Fibroblast of peridontal ligament (primary cell): ENCODE measurements at regions not wholly inside any gene's neighbourhood (a gene's known extent, or its start where the extent isn't known, plus 50 kb on each side); places are given as distances from the start of the nearest gene placed in this dataset.
A peak's percentile ranks its signal among the peaks of the same experiment; 100 is the strongest.

Experiments used
- DNase-seq: peaks from one replicate; pipeline ENCODE4 v3.0.0-alpha.2; 2010; ENCODE audit errors: extremely low read depth

DNA sequence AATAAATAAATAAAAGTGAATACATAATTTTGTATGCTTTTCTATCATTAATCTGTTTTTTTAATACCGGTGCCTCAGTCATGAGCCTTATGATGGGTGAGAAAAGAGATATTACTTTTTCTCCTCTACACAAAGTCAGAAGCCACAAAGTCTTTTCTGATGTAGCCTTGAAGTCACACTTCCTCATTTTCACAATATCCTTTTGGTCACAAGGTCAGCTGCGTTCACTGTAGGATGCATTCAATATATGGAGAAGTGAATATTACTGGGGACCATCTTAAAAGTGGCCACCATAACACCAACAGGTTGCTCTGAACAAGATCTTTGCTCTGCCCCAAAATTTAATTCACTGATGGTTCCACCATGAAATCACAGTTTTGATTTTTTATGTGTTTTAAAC is 83.3 kb upstream of the TNR start:
- no peak for DNase-seq

DNA sequence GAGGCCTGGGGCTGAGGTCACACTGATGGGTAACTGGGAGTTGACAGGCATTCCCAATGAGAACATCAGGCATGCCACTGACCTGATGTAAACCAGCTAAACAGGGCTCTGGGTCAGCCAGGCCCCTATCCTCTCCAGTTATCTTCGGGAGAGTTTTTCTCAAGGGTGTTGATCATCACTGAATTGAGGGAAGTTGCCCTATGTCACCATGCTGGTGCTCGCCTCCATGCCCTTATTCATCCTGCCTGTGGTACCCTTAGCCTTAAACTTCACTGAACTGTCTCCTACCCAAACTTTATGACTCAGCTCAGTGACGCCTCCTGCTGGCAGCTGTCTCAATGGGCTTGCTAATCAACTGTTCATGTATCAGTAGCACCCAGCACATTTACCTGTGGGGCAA is 80.7 kb upstream of the TNR start:
- DNase-seq = no peak

DNA sequence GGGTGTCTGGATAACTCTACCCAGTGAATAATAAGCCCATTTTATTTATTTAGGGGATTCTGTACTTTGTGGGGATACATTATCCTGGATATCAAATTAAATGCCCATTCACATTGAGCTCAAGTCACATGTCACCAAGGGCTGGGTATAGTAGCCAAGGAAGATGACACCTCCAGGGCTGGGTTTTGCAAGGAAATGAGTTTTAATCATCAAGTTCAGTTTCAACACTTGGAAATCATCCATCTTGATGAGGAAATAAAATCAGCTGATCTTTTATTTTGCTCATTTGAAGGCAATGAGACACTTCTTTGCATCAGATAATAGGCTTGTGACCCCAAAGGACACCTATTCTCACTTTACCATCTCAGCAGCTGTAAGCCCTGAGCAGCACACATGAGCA is 80.0 kb upstream of the TNR start:
- no peak for DNase-seq

DNA sequence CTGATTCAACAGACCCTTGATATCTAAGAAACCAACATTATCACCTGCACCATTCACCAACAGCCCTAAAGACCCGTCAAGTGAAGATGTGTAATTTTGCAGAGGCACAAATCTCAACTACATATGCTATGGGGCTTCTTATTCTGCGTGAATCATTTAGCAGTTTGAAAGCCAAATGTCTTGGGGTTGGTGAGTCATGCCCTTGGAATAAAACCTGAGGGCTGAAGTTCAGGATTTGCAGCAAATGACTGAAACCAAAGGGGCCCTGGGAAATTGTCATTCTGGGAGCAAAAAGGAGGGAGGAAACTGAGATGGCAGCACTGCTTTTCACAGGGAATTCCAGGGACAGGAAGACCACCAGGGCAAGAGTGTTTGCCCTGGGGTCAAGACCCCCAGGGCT is 79.2 kb upstream of the TNR start:
- DNase-seq = peak; percentile 8

DNA sequence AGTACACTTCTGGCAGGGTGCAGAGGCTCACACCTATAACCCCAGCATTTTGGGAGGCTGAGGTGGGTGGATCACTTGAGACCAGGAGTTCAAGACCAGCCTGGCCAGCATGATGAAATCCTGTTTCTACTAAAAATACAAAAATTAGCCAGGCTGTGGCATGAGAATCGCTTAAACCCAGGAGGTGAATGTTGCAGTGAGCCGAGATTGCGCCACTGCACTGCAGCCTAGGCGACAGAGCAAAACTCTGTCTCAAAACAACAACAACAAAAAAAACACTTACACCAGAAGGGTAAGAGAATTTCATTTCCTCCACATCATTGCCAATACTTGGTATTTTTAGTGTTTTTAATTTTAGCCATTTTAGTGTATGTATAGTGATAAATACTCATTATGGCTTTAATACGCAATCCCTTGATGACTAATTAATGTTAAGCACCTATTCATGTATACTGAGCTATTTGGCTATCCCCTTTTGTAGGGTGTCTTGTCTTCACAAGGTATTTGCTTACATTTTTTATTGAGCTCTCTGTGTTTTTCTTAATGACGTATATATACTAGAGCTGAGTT is 77.1 kb upstream of the TNR start:
- DNase-seq = no peak

DNA sequence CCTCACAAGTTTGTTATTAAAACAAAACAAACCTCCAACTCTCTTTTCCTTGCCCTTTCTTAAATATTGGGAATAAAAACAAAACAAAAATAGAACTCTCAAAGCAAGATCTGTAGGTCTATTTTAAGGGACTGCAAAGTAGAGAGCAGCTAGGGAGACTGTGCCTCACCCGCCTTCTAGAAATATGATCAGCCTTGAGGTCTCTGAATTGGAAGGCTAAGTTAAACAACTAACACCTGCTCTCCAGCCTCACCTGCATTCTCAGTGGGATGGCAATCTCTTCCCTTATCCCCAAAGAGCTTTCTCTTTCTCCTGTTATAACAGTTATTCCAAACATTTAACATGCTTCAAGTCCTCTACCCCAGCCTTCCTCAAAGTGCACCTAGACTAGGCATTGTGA is 75.5 kb upstream of the TNR start:
- no peak for DNase-seq

DNA sequence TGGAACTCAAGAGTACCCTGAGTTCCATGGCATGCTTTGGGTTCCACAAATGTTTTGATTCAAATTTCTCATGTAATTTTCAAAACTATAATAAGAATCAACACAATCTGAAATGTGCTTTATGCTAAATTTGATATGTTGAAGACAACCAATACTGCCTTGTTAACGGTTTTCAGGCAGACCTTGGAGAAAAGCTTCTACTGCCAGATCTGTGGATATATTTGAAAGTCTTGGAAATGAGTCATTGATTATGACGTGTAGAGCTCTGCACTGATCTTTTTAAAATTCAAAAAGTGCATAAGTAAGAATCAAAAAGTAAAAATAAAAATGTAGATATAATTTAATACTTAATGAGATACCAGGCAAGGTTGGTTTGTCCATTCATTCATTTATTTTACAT is 74.0 kb upstream of the TNR start:
- DNase-seq = no peak

DNA sequence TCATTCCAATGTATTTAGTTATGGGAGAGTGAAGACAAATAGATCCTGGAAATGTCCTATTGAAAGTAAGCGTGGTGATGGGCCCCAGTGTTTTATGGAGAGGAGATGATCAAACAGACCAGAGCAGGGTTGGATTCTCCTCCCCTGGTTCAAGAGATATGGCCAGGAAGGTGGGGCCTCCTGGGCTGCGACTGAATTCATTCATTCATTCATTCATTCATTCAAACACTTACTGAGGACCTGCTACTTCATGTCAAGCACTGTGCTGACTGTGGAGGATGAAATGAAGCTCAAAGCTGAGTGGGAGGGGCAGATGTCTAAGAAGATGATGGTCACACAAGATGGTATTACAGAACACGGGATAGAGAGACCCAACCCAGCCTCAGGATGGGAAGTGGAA is 71.5 kb upstream of the TNR start:
- no peak for DNase-seq

DNA sequence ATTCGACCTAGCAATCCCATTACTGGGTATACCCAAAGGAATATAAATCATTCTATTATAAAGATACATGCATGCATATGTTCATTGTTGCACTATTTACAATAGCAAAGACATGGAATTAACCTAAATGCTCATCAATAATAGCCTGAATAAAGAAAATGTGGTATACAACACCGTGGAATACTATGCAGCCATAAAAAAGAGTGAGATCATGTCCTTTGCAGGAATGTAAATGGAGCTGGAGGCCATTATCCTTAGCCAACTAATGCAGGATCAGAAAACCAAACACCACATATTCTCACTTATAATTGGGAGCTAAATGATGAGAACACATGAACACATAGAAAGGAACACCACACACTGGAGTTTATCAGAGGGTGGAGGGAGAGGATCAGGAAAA is 69.5 kb upstream of the TNR start:
- no peak for DNase-seq

DNA sequence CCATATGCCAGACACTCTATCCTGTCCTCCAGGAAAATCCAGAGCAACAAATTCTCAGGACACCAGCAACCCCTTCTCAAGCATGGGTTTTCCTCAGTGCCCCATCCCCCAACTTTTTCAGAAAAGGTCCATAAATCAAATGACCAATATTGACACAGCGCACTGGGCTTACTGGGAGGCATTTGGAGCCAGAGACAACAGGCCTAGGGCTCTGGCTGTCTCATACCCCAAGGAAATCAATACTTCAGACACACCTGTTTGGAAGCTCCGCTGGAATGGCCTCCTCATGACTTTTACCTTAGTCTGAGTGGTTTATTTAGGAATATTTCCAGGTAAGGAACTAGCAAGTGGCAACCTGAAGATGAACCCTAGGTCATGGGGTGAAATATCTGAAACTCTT is 66.9 kb upstream of the TNR start:
- DNase-seq = no peak

DNA sequence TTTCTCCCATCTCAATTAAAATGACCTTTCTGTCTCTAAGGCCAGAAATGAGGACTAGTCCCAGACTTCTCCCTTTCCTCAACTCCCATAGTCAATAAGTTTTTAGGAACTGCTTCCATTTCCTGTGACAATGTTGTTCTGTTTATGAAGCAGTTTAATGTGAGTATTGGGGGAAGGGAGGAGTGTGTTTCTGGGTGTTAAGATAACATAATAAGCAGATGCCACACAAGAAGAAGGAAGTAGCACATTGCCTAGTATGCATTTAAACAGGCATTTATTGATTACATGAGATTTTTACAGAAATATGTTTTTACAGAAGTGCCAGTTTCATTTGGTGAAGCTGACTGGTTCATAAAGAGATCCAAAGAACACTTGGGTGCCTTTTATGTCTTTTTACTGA is 65.6 kb upstream of the TNR start:
- DNase-seq = no peak

DNA sequence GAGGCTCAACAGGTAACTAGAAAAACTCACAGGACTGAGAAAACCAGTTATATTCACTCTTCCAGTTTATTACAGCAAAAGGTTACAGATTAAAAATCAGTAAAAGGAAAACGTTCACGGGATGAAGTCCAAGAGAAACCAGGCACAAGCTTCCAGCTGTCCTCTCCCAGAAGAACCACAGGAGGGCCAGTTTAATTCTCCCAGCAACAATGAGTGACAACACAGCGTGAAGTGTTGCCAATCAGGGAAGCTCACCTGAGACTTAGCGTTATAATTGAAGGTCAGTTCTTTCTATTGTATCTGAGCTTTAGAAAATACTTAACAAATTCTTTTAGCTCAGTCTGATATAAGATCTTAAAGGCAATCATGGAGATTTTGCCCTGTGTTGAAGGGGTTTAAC is 65.2 kb upstream of the TNR start:
- DNase-seq = no peak

DNA sequence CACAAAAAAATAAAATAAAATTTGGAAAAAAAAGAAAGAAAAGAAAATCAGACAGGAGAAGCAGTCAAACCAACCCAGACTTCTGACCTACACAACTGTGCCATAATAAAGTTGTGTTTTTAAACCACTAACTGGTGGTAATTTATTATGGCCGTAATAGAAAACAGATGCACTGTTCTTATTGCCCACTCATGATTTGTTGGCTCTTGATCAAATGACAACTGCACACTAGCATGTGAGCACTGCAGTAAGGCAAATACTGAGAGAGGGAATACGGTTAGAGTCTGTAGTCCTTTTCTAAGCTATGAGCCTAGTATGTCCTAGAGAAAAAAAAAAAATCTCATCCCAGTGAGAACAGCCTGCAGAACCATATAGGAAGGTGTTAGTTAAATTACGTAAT is 61.2 kb upstream of the TNR start:
- DNase-seq = no peak

DNA sequence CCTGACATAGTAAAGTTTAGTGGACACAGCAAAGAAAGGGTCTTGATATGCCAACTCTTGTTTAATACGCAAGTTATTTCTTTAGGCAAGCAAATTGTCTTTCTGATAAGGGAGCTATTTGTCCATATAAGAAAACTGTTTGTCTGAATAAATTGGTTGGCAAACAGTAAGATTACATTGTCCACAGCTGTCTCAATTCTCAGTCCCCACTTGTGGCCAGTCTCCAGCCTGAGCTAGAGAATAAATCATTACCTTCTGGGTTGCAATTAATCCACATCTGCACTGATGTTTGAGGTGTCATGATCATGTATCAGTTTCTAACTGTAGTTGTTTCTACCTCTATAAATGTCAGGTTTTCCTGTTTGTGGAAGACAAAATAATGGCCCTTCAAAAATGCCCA is 60.0 kb upstream of the TNR start:
- no peak for DNase-seq

DNA sequence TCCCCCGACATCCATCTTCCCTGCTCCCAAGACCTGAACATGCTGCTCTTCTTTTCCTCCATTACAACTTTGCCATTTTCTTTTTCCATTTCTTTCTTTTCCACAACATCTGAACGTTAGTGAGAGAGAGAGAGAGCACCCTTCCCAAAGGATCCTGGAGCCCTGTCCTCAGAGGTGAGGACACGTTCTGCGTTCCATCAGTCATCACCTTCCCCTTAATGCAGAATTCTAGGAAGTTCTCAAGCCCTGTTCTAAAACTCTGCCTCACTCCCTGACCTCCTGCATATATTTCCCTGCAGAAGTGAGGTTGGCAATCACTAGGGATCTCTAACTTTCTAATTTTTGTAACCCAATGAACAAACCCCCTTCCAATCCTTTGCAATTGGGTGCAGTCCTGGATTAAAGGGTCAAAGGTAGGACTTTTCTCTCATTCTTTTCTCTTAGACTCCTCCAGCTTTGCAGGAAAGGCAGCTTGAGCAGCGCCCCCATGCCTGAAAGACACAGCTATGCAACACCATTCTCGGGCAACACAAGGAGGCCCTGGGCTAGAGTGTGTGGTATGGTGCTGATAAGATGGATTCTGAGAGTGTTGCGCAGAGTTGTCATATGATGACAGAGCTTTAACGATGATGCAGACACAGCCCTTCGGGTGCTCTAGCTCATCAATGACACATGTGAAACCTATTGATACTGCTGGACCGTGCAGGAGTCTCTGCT is 59.2 kb upstream of the TNR start:
- DNase-seq = no peak

DNA sequence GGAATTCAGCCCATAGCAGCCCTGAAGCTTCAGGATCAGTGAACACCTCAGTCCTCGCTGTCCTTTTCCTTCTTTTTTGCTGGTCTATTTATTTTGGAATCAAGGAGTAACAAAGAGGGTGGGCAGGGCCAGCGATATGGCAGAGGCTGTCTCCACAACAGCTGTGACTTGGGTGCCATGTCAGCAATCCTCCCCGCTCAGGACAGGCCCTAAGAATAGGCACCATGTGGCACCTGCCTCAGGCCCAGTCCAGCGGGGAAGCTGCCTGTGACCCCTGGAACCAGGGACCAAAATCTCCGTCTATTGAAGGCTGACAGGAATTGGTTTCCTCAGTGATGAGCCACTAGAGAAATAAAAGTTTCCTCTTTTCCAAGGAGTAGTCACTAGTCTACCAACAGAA is 58.6 kb upstream of the TNR start:
- no peak for DNase-seq

DNA sequence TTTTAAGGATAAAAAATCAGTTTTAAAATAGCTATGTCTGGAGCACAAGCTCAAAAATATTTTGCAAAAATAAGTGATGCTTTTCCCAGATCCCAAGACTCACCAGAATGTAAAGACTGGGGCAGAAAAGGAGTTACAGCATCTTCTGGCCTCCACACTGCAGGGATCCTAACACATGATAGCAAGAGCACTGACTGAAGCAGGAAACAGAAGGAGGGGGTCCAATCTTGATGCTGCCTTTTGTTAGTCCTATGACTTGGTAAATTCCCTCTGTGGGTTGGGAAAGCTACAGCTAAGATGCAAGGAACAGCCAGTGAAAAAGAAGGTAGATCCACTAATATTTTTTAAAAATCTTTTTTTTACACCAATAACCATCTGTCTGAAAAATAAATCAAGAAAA is 54.2 kb upstream of the TNR start:
- DNase-seq = no peak

DNA sequence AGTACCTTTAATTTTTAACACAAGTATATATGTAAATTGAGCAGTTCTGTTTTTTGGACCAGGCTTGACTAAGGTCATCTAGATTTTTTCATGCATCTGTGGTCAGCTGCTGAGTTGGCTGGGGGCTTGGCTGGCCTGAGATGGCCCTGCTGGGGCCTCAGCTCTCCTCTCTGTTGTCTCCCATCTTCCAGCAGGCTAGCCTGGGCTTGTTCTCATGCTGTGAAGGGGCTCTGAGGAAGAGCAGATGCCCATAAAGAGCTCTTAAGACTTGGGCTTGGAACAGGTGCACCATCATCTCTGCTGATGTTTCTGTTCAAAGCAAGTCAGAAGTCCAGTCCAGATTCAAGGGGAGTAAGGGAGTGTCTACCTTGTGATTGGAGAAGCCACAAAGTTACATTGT is 51.2 kb upstream of the TNR start:
- no peak for DNase-seq

DNA sequence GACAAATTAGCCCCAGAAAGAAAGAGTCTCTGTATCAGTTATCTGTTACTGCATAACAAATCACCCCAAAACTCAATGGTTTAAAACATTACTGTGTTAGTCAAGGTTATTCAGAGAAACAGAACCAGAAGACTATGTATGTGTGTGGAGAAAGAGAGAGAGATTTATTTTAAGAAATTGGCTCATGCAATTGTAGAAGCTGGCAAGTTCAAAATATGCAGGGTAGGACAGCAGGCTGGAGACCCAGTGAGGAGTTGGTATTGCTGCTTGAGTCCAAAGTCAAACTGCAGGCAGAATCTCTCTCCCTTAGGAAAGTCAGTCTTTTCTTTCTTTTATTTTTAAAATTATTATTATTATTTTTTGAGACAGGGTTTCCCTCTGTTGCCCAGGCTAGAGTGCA is 50.2 kb upstream of the TNR start:
- no peak for DNase-seq
